GM06990 (cell line): ENCODE measurements at regions not wholly inside any gene's neighbourhood (a gene's known extent, or its start where the extent isn't known, plus 50 kb on each side); places are given as distances from the start of the nearest gene placed in this dataset.

Source experiments
- DNase-seq: peaks from one replicate; pipeline ENCODE4 v3.0.0-alpha.2; 2011; ENCODE audit not compliant: insufficient read length; ENCODE audit errors: extremely low read depth
- H3K27me3 ChIP-seq: replicated peaks from 2 replicates; pipeline ENCODE4 v1.6.0; 2011; ENCODE audit warnings: low read length; ENCODE audit not compliant: control insufficient read depth, insufficient read depth
- H3K36me3 ChIP-seq: 2 replicates; pipeline ENCODE4 v1.5.1; 2011; ENCODE audit warnings: low read length; ENCODE audit not compliant: control insufficient read depth, insufficient read depth
- H3K4me3 ChIP-seq: replicated peaks from 2 replicates; pipeline ENCODE4 v1.5.1; 2011; ENCODE audit warnings: low read depth, mild to moderate bottlenecking, control low read depth, low read length
- TF ChIP-seq, protein P1 (sequence below): IDR thresholded peaks from 2 replicates; pipeline ENCODE4 v1.5.1; 2011; ENCODE audit warnings: low read length, control low read depth, mild to moderate bottlenecking, inconsistent platforms; ENCODE audit not compliant: insufficient read depth, poor library complexity, severe bottlenecking

DNA sequence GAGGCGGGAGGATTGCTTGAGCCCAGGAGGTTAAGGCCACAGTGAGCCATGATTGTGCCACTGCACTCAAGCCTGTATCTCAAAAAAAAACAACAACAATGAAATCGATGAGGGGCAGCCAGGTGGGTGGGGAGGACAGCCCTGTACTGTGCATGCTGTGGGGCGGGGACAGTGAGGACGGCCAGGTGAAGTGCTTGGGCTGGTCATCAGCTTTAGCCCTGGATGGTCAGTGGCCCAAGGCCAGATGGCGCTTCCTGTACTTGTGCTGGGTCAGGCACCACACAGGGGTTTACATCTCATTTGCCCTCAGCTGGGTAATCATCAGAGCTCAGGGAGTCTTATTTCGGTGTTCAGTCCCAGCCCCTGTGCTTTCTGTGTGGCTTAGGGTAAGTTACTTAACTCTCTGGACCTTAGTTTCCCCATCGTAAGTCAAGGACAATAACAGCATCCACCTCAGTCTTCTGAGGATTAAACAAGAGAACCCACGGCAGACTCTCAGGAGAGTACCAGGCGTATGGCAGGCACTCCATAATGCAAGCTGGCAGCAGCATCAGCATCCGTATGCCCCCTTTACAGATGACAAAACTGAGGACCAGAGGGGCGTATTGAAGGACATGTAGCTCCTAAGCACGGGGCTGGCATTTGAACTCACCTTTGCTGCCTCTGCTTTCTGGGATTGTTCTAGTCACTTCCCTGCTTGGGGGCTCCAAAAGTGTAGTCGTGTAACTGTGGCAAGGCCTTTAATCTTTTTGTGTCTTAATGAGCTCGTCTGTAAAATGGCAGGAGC, 71.9 kb downstream of the SLC25A47 start:
- no peak for DNase-seq

GRCh38 chr14:100396266-100396795, 73.2 kb downstream of the SLC25A47 start:
- Histone ChIP-seq H3K27me3 (no peaks in the 10 kb centered on the region), H3K4me3 (no peak overlapping the region), H3K36me3 (no peaks in the 10 kb centered on the region)
- TF ChIP-seq, protein P1, sequence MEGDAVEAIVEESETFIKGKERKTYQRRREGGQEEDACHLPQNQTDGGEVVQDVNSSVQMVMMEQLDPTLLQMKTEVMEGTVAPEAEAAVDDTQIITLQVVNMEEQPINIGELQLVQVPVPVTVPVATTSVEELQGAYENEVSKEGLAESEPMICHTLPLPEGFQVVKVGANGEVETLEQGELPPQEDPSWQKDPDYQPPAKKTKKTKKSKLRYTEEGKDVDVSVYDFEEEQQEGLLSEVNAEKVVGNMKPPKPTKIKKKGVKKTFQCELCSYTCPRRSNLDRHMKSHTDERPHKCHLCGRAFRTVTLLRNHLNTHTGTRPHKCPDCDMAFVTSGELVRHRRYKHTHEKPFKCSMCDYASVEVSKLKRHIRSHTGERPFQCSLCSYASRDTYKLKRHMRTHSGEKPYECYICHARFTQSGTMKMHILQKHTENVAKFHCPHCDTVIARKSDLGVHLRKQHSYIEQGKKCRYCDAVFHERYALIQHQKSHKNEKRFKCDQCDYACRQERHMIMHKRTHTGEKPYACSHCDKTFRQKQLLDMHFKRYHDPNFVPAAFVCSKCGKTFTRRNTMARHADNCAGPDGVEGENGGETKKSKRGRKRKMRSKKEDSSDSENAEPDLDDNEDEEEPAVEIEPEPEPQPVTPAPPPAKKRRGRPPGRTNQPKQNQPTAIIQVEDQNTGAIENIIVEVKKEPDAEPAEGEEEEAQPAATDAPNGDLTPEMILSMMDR: no peak
- DNase-seq: no peak

More for the DNA sequence above, 71.9 kb downstream of the SLC25A47 start:
- H3K4me3 ChIP-seq: no peak overlapping the region
- H3K27me3 ChIP-seq: no peaks in the 10 kb centered on the region
- TF ChIP-seq, protein P1: no peak
- no peaks in the 10 kb centered on the region; the same call in 1 of the 2 replicates for H3K36me3 ChIP-seq

DNA sequence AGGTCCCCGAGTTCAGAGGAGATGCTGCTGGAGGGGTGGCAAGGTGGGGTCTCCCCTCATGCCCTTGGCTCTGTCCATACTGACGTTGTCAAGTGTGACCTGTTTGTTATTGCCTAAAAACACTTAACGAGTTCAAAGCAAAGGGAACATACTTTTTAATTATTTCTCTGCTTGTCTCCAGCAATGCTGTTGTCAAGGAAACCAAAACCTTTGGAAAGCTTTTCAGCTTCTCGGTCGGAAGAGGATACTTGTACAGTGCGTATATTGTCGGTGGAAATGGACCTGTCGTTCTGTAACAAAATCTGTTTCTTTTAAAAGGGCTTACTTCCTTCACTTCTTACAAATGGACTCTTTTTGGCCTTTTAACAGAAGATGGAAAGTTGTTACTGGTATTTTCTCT, 73.9 kb downstream of the SLC25A47 start:
- TF ChIP-seq, protein P1: no peak
- DNase-seq: no peak
- no peaks in the 10 kb centered on the region for H3K36me3 ChIP-seq
- no peak overlapping the region for H3K4me3 ChIP-seq
- no peaks in the 10 kb centered on the region for H3K27me3 ChIP-seq

DNA sequence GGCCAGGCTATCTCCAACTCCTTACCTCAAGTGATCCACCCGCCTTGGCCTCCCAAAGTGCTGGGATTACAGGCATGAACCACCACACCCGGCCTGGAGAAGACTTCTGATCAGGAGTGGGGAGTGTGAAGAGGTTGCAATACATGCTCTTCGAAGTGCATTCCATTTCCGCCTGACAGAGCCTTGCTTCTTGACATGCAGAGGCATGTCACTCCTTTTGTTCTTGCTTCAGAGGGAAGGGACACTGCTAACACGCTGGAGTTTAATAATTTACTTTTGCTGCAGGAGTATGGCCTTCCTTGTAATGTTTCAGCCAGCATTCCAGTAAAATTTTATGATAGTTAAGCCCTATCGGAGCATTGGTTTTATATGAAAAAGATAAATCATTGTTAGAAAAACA, 74.9 kb downstream of the SLC25A47 start:
- no peaks in the 10 kb centered on the region for H3K36me3 ChIP-seq
- no peaks in the 10 kb centered on the region for H3K27me3 ChIP-seq
- H3K4me3 ChIP-seq: no peak overlapping the region
- no peak for DNase-seq
- TF ChIP-seq, protein P1: no peak

- TF ChIP-seq, protein P1: no peak
- Histone ChIP-seq H3K4me3 (no peak overlapping the region), H3K27me3 (no peaks in the 10 kb centered on the region), H3K36me3 (no peaks in the 10 kb centered on the region)
- no peak for DNase-seq
These were observed 76.1 kb downstream of the SLC25A47 start for GRCh38 chr14:100399052-100399849.
